Caco-2 (cell line): ENCODE measurements at regions not wholly inside any gene's neighbourhood (a gene's known extent, or its start where the extent isn't known, plus 50 kb on each side); places are given as distances from the start of the nearest gene placed in this dataset.
A peak's percentile ranks its signal among the peaks of the same experiment; 100 is the strongest.

Experiments used
- BruUV-seq: library from RNA; stranded (reverse); fragments of 400-500 nt; replicated peaks from 2 replicates; lab custom pipeline; 2021; lab: Mats Ljungman, UMichigan
- CTCF ChIA-PET: fragments of 300-600 bp; sonication (Branson Sonifier 250); formaldehyde crosslinking; loops from one replicate; lab custom pipeline; 2022; ENCODE audit warnings: antibody characterized with exemption; lab: Charles Lee
- POLR2A ChIA-PET: fragments of 300-600 bp; sonication (Branson Sonifier 250); formaldehyde crosslinking; loops from one replicate; lab custom pipeline; 2022; ENCODE audit warnings: antibody characterized with exemption; lab: Charles Lee
- DNase-seq, 2 experiments: peaks; one replicate each; pipeline versions ENCODE4 v3.0.0 to v3.0.0-alpha.2; 2020 to 2022
- H3K27me3 ChIP-seq: replicated peaks from 2 replicates; pipeline ENCODE4 v1.6.0; 2011; ENCODE audit warnings: low read length; ENCODE audit not compliant: control insufficient read depth, insufficient read depth
- H3K36me3 ChIP-seq: 2 replicates; pipeline ENCODE4 v1.5.1; 2011; ENCODE audit warnings: low read length; ENCODE audit not compliant: control insufficient read depth, insufficient read depth
- H3K4me1 ChIP-seq: fragments of 250-450 bp; sonication (Bioruptor Pico); 2 replicates; pipeline ENCODE4 v1.5.1; 2020; ENCODE audit warnings: mild to moderate bottlenecking
- H3K4me3 ChIP-seq: 2 replicates; pipeline ENCODE4 v1.5.1; 2011; ENCODE audit warnings: low read depth, mild to moderate bottlenecking, control low read depth, low read length
- H3K9me3 ChIP-seq: fragments of 250-450 bp; sonication (Bioruptor Pico); 2 replicates; pipeline ENCODE4 v1.5.1; 2020; ENCODE audit warnings: mild to moderate bottlenecking, moderate library complexity
- H3K27ac Mint-ChIP-seq: one replicate; pipeline ENCODE4 v1.8.0; 2022; ENCODE audit warnings: mixed read lengths; ENCODE audit not compliant: unreplicated experiment
- H3K27me3 Mint-ChIP-seq: one replicate; pipeline ENCODE4 v1.8.0; 2022; ENCODE audit warnings: mixed read lengths; ENCODE audit not compliant: insufficient read depth, unreplicated experiment
- H3K36me3 Mint-ChIP-seq: one replicate; pipeline ENCODE4 v1.8.0; 2022; ENCODE audit warnings: mild to moderate bottlenecking, mixed read lengths; ENCODE audit not compliant: insufficient read depth, unreplicated experiment
- H3K4me1 Mint-ChIP-seq: one replicate; pipeline ENCODE4 v1.8.0; 2022; ENCODE audit warnings: low read depth, mixed read lengths; ENCODE audit not compliant: unreplicated experiment
- H3K4me3 Mint-ChIP-seq: one replicate; pipeline ENCODE4 v1.8.0; 2022; ENCODE audit warnings: mild to moderate bottlenecking, moderate library complexity, mixed read lengths; ENCODE audit not compliant: unreplicated experiment
- H3K9me3 Mint-ChIP-seq: one replicate; pipeline ENCODE4 v1.8.0; 2022; ENCODE audit warnings: mixed read lengths; ENCODE audit not compliant: unreplicated experiment
- intact Hi-C: fragments of 100-400 bp; cut with micrococcal nuclease; formaldehyde crosslinking; loops from one replicate; pipeline ENCODE4 v1.10.0; 2022; ENCODE audit not compliant: unreplicated experiment
- TF ChIP-seq, protein P1 (sequence below), 2 experiments: fragments of 200-600 bp in 1 of 2; IDR thresholded peaks; 1 replicate in 1 of 2; 2 replicates in 1 of 2; pipeline versions ENCODE4 v1.5.1 to v1.8.0; 2011 to 2022; ENCODE audit warnings: antibody characterized with exemption in 1 of 2, control low read depth in 1 of 2, inconsistent platforms in 1 of 2, low read depth in 1 of 2, low read length in 1 of 2, mild to moderate bottlenecking in 1 of 2, moderate library complexity in 1 of 2; ENCODE audit not compliant: insufficient read depth in 1 of 2, severe bottlenecking in 1 of 2, unreplicated experiment in 1 of 2

GRCh38 chr10:61001731-61002122 is 57.7 kb upstream of the RHOBTB1 start:
- Mint-ChIP-seq H3K36me3 (no peaks in the 10 kb centered on the region), H3K9me3 (no peaks in the 10 kb centered on the region), H3K27ac (no peak overlapping the region), H3K4me1 (peaks cover 5% of the 10 kb centered on the region), H3K27me3 (peaks cover 4% of the 10 kb centered on the region), H3K4me3 (peak overlapping the region; percentile 83)
- TF ChIP-seq, protein P1, sequence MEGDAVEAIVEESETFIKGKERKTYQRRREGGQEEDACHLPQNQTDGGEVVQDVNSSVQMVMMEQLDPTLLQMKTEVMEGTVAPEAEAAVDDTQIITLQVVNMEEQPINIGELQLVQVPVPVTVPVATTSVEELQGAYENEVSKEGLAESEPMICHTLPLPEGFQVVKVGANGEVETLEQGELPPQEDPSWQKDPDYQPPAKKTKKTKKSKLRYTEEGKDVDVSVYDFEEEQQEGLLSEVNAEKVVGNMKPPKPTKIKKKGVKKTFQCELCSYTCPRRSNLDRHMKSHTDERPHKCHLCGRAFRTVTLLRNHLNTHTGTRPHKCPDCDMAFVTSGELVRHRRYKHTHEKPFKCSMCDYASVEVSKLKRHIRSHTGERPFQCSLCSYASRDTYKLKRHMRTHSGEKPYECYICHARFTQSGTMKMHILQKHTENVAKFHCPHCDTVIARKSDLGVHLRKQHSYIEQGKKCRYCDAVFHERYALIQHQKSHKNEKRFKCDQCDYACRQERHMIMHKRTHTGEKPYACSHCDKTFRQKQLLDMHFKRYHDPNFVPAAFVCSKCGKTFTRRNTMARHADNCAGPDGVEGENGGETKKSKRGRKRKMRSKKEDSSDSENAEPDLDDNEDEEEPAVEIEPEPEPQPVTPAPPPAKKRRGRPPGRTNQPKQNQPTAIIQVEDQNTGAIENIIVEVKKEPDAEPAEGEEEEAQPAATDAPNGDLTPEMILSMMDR (IDR thresholded peaks at IDR 0.05; ENCODE audit: insufficient read depth in 1 of 2, low read depth in 1 of 2, low read length in 1 of 2, severe bottlenecking in 1 of 2, unreplicated experiment in 1 of 2), result no peak
- ChIA-PET CTCF (no interaction called here), POLR2A (interaction anchor here (0.7 kb wide), 1 partner anchor 15 kb away, joined by 3 read pairs; no protein-coding TSS in a partner anchor)
- DNase-seq, result peak in 1 of 2 experiments; percentile 33
- H3K4me1 ChIP-seq, result peaks cover 13% of the 10 kb centered on the region
- H3K4me3 ChIP-seq, result peak overlapping the region; percentile 42
- no peaks in the 10 kb centered on the region for H3K36me3 ChIP-seq
- H3K27me3 ChIP-seq, result no peaks in the 10 kb centered on the region
- BruUV-seq, result no TSS peak
- intact Hi-C loops, result loop anchor here (1.0 to 2.0 kb wide), 3 partner anchors 9 to 66 kb away; partner anchors contain the start of gene RHOBTB1
- H3K9me3 ChIP-seq, result no peaks in the 10 kb centered on the region

DNA sequence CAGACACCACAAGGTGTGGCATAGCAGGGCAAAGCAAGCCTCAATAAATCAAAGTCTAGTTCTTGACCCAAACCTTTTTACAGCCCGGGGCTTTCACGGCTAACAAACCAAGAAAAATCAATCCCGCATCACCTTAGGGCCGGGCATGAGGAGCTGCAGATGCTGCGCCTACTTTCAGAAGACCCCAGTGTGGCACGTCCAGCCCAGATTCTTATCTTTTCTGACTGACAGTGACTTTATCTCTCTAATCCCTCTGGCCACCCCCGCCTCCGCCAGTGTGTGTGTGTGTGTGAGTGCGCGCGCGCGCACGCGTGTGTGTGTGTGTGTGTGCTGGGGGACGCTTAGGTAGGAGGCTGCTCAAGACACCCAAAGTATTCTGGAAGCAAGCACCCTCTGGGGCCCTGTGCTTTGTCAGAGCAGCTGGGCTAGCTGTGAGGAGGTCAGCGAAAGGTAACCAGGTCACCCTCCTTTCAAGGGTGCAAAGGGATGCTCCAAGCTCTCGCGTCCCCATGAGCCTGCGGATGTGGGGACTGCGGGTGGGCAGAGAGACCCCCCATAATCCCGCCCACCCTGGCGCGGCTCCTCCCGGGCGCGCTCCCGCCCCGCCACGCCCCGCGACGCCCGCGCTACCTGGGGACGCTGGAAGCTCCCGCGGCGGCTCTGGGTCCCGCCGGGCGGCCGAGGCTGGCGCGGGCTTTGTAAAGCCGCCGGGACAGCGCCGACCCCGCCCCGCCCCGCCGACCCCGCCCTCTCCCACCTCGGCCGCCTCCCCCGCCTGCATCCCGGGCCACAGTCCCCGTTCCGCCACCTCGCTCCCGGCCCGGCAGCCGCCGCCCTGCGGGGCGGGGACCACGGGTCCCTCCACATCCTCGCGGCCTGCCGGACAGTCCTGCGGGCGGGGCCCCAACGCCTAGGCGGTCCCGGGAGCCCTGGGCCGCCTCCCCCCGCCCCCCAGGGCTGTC is 57.1 kb upstream of the RHOBTB1 start:
- H3K4me1 ChIP-seq, result peaks cover 13% of the 10 kb centered on the region
- peak overlapping the region; percentile 83 for H3K4me3 Mint-ChIP-seq
- DNase-seq, result peak; percentile 77 to 81
- H3K27me3 ChIP-seq, result no peaks in the 10 kb centered on the region
- no TSS peak for BruUV-seq
- intact Hi-C loops, result loop anchor here (1.0 to 2.0 kb wide), 3 partner anchors 9 to 66 kb away; partner anchors contain the start of gene RHOBTB1
- H3K27me3 Mint-ChIP-seq, result peaks cover 4% of the 10 kb centered on the region
- H3K4me1 Mint-ChIP-seq, result peaks cover 5% of the 10 kb centered on the region
- CTCF ChIA-PET, result interaction anchor here (0.8 kb wide), 1 partner anchor 24 kb away, joined by 3 read pairs; no protein-coding TSS in a partner anchor
- H3K4me3 ChIP-seq, result peak overlapping the region; percentile 42
- POLR2A ChIA-PET, result interaction anchor here (0.5 to 0.7 kb wide), 2 partner anchors 14 to 1815 kb away, joined by 3 read pairs; no protein-coding TSS in a partner anchor
- H3K36me3 Mint-ChIP-seq, result no peaks in the 10 kb centered on the region
- H3K9me3 Mint-ChIP-seq, result no peaks in the 10 kb centered on the region
- no peaks in the 10 kb centered on the region for H3K9me3 ChIP-seq
- H3K27ac Mint-ChIP-seq, result no peak overlapping the region
- TF ChIP-seq, protein P1 (IDR thresholded peaks at IDR 0.05; ENCODE audit: insufficient read depth in 1 of 2, low read depth in 1 of 2, low read length in 1 of 2, severe bottlenecking in 1 of 2, unreplicated experiment in 1 of 2), result no peak
- no peaks in the 10 kb centered on the region for H3K36me3 ChIP-seq

DNA sequence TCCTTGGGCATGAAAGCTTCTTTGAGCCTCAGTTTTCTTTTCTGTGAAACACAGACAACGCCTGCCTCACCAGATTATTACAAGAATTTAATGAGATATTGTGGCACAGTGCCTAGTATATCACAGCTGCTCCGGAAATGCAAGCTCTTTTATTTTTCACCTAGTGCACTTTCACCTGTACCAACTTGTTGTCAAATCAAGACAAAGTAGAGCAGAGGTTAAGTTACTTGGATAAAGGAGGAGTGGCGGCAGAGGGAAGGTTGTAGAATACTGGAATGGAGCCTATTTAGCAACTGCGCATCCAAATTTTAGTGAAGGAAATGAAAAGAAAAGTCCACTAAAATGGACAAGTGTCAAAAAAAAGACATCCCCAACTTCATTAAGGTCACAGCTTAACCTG is 54.9 kb upstream of the RHOBTB1 start:
- no peak overlapping the region for H3K4me3 Mint-ChIP-seq
- H3K4me1 Mint-ChIP-seq, result peaks cover 5% of the 10 kb centered on the region
- Histone ChIP-seq H3K4me1 (peaks cover 13% of the 10 kb centered on the region), H3K9me3 (no peaks in the 10 kb centered on the region), H3K4me3 (no peak overlapping the region), H3K27me3 (no peaks in the 10 kb centered on the region), H3K36me3 (no peaks in the 10 kb centered on the region)
- H3K9me3 Mint-ChIP-seq, result no peaks in the 10 kb centered on the region
- no TSS peak for BruUV-seq
- H3K27ac Mint-ChIP-seq, result no peak overlapping the region
- DNase-seq, result no peak
- ChIA-PET CTCF (interaction anchor here (0.5 kb wide), 1 partner anchor 142 kb away, joined by 9 read pairs; no protein-coding TSS in a partner anchor), POLR2A (no interaction called here)
- peaks cover 4% of the 10 kb centered on the region for H3K27me3 Mint-ChIP-seq
- TF ChIP-seq, protein P1 (IDR thresholded peaks at IDR 0.05; ENCODE audit: insufficient read depth in 1 of 2, low read depth in 1 of 2, low read length in 1 of 2, severe bottlenecking in 1 of 2, unreplicated experiment in 1 of 2), result no peak
- H3K36me3 Mint-ChIP-seq, result no peaks in the 10 kb centered on the region
- intact Hi-C loops, result no loop called here
